ENCODE measurements at regions not wholly inside any gene's neighbourhood (a gene's known extent, or its start where the extent isn't known, plus 50 kb on each side); places are given as distances from the start of the nearest gene placed in this dataset.

DNA sequence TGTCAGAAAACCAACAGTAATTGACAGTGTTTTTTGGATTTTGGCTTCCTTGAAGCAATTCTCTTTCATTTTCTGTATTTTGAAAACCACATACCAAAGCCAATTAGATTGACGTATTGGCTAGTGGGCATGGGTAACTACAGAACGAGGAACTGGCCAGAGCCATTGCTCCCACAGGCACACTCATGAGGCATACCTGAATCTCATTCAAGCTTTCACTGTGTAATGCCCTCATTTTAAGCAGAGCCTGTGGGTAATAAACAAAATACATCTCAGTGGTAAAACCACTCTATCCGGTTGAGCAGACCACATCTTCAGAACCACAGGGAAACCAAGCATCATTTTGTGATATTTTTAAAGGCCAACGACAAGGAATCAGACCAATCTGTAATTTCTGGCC lies 394.1 kb downstream of the ZNF608 start:
- DNase-seq, result no peak

DNA sequence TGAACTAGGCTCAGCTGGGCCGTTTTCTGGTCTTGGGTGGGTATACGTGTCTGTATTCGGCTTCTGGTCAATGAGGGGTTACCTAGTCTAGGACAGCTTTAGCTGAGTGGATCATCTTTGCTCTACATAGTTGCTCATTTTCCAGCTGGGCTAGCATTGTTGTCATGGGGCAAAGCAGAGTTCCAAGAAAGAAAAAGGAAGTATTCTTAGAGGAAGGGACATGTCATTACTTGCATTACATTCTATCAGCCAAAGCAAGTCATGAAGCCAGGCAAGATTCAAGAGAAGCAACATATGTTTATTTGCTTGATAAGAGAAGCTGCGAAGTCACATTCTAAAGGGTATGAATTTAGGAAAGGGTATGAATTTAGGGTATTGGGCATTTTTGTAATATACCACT lies 396.5 kb downstream of the ZNF608 start:
- DNase-seq, result no peak

DNA sequence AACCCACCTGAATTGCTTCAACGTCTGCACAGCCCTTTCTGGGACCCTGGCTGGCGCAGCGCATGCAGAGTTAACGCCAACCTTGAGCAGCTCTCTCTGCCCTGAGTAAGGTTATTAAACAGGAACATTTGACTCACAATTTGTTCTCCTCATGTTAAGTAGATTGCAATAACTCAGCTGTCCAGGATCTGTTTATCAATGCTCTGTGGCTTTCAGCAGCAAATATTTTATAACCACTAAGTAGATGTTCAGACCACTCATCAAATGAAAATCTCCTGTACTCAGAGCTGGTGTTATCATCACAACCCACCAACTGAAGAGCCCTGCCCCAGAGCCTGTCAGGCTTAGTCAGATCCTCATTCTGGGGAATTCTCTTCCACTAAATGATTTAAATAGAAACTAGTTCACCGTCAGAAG lies 403.0 kb downstream of the ZNF608 start:
- no peak for DNase-seq

DNA sequence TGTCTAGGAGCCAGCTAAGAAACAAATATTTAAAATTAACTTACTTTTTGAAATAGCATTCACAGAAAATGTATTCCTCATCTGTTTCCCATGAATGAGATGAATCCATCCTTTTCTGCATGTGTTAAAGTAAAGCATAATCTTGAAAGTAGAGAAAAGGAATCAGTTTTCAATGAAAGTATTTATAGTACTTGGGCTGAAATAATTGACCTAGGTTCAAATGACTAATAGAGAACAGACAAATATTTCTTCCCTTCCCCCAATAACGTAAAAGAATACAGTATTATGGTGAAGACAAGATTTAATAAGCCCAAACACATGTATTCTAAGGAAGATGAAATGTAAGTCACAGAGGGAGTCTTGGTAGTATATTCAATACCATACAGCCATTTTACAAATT lies 403.5 kb downstream of the ZNF608 start:
- no peak for DNase-seq

DNA sequence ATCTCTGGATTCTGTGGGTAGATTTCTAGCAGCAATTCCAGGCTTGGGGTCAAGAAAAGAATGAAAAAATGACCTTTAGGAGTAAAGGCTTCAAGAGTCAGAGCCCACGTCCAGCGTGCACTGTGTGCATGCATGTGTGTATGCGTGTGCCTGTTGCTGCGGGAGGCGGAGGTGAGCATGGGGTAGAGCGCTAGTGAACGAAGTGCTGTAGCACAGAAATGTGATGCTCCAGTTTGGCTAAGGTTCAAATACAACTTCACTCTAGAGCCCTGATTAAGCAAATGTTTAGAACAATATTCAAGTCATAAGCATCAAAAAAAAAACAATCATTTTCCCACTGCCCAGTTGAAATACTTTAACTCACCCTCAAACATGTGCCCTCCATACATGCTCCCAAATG lies 403.9 kb downstream of the ZNF608 start:
- DNase-seq, result no peak

DNA sequence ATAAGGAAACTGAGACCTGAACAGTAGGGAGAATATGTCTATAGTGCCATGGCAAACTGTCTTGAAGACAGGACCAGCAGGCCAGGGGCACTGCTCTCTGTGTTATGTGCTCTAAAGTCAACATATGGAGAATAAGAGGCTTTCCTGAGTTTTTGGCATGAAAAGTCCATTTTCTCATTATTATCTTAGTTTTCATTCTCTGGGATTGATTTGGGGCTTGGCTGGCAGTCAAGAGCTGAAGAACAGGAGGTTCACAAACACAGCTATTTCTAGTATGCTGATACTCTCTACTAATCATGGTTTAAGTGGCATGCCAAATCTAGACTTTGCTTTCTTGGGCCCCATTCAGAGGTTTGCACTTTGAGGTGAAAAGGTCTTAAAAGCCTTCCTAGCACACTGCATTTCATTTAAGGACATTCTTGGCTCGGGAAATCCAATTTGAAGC lies 404.4 kb downstream of the ZNF608 start:
- no peak for DNase-seq

DNA sequence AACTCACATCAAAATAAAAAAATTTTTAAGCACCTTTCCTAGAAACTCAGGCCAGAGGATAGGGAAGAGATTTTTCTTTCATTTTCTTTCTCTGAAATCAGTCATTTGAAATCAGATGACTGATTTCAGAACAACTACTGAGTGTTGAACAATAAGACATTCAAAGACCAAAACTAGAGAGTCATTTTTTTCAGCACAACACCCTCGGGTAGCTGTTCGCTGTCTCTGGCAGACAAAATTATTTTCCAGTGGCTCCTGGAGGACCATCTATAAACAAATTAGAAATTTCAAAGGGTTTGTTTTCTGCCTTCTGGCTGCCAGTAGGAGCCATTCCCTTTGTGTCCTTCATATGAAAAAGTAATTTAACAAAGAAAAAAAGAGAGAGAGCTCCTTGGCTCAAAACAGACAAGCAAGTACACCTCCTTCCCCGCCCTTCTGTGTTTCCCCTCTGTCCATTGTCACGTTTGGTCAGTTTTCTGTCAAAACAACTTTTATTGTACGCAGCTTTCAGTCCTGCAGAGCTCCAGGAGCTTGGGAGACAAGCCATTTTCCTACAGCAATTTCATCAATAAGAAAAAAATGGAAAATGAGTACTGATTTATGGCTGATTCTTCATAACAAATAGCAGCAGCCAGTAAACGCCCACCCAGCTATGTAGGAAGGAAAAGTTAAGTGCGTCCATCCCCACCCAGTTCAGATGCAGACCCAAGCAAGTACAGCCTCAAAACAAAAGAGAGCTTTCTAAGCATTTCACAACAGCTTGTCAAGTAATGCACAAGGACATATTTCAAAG lies 405.2 kb downstream of the ZNF608 start:
- DNase-seq, result no peak

DNA sequence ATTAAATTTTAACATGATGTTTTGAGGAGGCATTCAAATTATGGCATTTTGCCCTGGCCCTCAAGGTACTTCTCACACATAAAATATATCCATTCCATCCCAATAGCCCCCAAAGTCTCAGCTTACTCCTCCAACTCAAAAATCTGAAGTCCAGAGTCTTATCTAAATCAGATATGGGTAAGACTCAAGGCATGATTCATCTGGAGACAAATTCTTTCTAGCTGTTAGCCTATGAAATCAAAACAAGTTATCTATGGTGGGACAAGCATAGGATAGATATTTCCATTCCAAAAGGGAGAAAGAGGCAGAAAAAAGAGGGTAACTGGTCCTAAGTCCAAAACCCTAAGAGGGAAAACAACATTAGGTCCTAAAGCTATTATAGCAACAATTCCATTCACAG lies 408.4 kb downstream of the ZNF608 start:
- no peak for DNase-seq

DNA sequence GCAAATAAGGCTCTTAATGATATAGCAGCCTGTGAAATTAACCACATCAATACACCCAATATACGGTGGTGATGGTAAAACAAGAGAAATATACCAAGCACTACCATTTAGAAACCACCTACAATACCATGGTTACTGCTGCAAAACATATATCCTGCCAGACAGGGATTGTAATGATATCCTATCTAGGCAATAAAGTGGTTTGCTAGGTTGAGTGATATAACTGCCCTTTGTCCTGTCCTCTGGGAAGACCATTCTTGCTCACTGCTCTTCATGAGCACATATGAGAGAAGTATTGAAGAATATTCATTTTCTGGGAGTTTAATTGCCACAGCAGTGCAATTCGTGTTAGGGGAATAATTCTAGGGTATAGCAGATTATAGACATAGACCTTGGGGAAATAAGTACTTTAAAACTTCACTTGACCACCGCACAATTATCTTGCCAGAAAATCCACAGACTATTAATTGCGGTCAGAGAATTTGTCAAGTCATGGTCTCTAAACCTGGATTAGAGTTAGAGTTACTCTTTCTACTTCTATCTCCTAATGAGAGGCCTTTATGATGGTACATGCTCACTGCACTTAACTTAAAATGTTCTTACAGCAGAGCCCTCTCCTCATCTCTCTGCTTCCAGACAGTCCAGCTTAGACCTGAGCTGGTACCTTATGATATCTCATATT lies 413.0 kb downstream of the ZNF608 start:
- no peak for DNase-seq

DNA sequence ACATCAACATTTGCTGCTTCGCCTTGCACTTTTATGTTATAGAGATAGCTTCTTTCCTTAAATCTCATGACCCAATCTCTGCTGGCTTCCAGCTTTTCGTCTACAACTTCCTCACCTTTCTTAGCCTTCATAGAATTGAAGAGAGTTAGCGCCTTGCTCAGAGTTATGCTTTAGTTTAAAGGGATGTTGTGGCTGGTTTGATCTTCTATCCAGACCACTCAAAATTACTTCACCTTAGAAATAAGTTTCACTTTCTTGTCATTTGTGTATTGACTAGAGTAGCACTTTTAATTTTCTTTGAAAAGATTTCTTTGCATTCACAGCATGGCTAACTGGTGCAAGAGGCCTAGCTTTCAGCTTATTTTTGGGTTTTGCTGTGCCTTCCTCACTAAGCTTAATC lies 414.2 kb downstream of the ZNF608 start:
- DNase-seq, result no peak

DNA sequence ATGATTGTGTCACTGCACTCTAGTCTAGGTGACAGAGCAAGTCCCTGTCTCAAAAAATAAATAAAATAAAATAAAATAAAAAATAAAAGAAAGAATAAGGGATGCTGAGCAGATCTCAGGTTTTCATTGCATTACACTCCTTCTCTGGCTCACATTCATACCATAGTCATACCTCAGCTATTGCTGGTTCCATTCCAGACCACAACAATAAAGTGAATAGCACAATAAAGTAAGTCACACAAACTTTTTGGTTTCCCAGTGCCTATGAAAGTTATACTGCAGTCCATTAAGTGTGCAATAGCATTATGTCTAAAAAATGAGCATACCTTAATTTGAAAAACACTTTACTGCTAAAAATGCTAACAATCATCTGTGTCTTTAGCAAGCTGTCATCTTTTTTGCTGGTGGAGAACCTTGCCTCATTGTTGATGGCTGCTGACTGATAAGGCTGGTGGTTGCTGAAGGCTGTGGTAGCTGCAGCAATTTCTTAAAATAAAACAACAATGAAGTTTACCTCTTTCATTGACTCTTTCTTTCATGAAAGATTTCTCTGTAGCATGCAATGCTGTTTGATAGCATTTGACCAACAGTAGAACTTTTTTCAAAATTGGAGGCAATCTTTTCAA lies 415.7 kb downstream of the ZNF608 start:
- no peak for DNase-seq

DNA sequence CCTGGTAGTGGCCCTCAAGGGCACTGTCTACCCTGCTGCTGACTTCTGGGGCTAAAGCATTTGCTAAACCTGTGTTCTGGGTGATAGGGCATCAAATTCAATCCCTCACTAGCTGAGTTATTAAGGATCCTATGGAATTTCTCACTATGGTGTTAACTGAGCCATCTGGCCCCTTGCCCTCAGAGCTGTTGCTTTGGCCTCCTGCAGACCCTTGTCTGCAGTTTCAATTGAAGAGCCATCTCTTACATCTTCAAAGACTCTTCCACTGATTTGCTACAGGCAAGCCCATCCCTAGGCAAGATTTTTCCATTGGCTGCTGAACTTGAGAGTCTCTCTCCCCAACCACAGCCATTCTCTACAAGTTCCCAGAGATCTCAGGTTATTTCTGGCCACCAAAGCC lies 418.2 kb downstream of the ZNF608 start:
- no peak for DNase-seq

DNA sequence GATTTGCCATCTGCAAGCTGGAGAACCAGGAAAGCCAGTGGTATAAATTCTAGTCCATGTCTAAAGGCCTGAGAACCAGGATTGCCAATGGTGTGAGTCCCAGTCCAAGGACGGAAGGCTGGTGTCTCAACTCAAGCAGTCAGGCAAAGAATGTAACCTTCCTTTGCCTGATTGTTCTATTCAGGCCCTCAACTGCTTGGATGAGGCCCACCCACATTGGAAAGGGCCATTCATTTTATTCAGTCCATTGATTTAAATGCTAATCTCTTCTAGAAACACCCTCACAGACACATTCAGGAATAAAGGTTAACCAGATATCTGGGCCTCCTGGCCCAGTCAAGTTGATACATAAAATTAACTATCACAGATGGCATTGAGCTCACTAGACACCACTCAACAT lies 427.8 kb downstream of the ZNF608 start:
- DNase-seq, result no peak

DNA sequence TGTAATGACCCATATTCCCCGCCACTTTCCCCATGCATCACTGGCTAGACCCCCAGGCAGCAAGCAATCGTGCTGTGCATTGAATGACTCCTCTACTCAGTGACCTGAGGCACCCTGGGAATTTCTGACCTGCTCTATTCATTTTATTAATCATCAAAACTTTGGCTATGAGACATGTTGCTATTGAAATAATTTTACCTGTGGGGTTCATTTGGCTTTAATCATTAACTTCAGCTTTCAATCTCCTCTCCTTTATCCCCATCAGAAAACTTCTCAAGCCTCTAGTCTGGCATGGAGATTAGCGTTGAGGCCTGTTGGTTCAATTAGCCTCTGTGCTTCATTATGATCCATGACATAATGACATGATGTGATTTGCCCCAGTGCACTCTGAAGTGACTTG lies 429.0 kb downstream of the ZNF608 start:
- no peak for DNase-seq

DNA sequence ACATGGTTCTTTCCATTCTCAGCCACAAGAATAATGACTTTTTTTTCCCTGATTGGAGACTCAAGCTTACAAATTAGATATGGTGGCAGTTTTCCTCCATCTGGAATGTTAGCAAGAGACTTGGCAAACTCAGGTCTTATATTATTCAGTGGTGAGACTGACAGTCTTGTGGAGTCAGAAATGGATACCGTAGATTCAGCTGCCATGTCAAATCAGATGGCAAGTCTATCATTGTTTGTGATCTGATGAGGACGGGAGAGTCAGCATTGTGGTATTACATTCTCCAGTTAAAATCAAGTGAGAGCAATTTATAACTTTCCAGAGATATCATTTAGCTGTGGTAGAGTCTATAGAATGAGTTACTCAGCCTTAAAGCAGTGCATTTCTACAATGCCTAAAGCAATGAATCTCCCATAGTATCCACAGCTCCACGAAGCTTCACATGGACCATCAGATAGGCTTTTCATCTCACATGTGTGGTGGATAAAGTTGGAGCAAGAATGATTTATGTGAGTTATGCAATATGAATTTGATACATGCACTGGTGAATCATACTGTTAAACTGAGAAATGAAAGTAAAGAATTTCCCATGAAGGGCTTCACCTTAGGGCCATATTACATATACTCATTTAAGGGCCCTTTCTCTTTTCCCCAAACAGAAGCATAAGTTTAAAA lies 430.6 kb downstream of the ZNF608 start:
- DNase-seq, result no peak

DNA sequence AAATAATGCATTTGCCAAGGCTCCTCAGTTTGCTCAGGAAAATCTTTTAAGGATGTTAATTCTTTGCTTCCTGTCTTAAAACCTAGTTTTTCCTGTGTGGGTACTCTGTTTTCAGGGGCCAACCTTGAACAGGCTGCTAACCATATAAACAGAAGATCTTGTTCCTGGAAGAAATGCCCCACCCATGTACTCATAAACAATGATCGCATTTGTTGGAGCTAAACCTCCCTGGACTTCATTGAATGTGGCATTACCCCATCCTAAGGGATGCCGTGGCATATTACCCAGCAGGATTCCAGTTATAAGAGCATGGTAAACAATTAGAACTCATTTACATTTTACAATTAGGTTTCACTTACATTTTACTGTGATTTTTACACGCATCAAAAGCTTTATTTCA lies 436.0 kb downstream of the ZNF608 start:
- no peak for DNase-seq

DNA sequence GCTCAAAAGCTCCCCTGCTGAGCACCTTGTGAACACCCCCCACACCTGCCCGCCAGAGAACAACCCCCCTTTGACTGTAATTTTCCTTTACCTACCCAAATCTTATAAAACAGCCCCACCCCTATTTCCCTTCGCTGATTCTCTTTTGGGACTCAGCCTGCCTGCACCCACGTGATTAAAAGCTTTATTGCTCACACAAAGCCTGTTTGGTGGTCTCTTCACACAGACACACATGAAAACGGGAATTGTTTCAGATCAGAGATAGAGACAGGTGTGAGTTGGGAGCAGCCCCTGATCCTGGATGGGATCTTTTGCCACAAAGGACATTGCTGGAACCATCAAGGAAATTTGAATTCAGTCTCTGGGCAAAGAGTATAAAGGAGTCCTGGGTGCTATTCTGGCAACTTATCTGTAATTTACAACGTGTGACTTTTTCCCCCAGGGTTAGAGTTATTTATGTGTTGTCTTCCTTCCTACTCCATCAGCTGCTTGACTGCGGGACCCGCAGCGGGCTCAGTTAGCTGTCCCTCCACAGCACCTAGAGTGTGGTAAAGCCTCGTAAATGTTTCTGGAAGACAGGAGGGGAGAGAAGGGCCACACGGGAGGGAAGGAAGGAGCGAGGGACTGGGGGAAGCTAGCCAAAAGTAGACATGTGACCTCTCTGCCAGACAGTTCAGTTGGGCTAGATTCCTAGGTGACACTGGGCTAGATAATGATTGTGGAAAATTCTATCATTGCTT lies 437.0 kb downstream of the ZNF608 start:
- no peak for DNase-seq

DNA sequence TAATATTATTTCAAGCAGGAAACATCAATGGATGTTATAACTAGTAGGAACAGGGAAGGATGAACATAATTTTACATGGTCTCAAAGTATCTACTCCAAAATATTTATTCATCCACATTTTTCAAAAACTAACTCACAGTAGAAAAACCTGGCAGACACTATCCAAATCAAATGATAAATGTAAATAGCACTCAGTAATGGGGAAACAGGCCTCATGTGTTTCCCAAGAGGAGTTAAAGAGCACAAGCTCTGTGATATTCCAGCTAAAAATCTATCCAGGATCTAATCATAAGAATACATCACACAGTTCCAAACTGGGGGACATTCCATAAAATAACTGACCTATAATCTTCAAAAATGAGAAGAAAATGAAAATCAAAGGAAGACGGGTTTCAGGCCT lies 443.1 kb downstream of the ZNF608 start:
- DNase-seq, result no peak

DNA sequence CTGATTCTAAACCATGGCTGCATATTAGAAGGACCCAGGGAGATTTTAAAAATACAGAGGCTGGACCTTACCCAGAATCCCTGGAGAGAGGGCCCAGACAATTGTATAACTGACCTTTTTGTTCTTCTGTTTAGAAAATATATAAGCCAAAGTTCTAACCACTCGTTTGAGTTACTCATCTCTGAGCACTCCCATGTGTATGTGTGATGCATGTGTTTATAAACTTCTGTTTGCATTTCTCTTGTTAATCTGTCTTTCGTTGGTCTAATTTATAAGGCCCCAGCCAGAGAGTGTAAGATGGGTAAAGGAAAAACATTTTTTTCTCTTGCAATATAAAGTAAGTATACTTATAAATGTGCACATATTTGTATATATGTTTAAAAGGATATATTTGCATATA lies 443.9 kb downstream of the ZNF608 start:
- no peak for DNase-seq

DNA sequence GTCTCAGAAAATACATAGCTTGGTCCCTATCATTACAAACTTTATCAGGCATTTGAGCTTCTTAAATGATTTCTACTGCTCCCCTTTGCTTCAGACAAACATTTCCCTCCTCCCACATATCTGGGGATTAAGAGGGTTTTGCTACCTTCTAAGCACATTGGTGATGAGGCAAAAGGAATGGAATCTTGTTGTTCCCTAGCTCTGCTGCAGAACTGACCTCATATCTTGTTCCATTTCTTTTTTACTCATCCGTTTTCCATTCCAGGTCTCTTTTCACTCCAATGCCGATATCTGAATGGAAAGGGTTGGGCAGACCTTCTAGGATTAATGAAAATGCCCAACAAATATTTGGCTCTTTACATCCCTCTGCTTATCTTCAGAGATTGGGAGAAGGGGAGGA lies 444.6 kb downstream of the ZNF608 start:
- no peak for DNase-seq

DNA sequence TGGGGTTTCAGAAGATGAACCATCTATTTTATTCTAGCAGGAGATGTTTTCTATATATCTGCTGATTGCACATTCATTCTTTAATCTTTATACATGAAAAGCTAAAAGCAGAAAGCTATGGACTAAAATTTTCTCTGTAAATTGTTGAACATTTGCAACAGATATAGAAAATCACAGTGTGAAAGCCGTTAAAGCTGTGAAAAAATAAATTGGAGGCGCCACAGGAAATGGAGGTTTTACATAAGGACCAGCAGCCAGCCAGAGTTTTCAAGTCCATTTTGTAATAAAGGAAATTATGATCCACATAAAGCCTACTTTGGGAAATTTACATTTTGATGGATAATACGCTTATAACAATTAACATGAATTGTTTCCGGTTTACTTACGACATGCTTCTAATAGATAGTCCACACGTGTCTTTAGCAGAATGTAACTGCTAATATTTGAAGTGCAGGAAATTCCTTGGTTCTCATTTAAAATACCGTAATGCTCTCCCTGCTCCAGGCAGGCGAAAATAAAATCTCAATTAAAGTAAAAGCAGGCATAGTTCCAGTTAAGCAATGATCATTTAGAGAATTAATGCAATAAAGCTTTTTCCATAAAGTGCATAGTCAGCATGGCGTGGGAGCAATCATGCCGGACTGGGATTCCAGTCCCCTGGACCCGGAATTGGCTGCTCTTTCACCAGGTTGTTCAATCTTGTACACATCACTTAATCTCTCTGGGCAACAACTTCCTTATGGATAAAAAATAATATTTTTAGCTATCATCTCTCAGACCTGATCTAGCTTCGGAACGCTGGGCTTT lies 445.4 kb downstream of the ZNF608 start:
- no peak for DNase-seq

DNA sequence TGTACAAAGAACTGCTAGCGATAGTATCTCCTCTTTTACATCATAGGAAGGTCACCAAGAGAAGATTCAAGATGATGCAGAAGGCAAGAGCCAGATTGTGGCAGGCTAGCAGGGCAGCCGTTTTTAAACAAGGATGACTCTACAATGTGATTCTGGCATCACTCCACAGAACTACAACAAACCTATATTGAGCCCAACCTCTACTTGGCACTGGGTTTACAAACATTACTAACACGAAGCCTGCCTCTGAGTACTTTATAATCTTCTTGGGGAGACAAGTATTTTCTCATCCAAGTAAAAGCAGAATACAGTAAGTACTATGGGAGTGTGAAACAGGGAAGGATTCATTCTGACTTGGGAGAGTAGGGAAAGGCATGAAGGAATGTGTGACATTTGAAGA lies 448.6 kb downstream of the ZNF608 start:
- DNase-seq, result no peak

All from cortex of kidney (tissue), 1 donor.